K562 (cell line): ENCODE measurements at regions not wholly inside any gene's neighbourhood (a gene's known extent, or its start where the extent isn't known, plus 50 kb on each side); places are given as distances from the start of the nearest gene placed in this dataset.

ENCODE experiments used
- ATAC-seq: fragments of 200-7000 bp; cut with Tn5 transposase; 3 replicates; pipeline ENCODE4 v1.9.1; 2020; ENCODE audit warnings: moderate library complexity
- BruUV-seq: library from RNA; stranded (reverse); fragments of 400-500 nt; replicated peaks from 2 replicates; lab custom pipeline; 2021; lab: Mats Ljungman, UMichigan
- CTCF ChIA-PET: fragments of 300-600 bp; formaldehyde crosslinking; extraction: SDS; loops from one replicate; lab custom pipeline; 2021; ENCODE audit warnings: low intra/inter-chr PET ratio; lab: Yijun Ruan, JAX
- POLR2A ChIA-PET: fragments of 300-600, 350-650 bp; sonication (Branson Sonifier 250); formaldehyde crosslinking; extraction: SDS; loops from one replicate; lab custom pipeline; 2021; ENCODE audit warnings: antibody characterized with exemption, inconsistent platforms; lab: Yijun Ruan, JAX
- DNase-seq, 4 experiments: peaks; one replicate each; pipeline versions ENCODE4 v3.0.0 to v3.0.0-alpha.2; 2011 to 2018; ENCODE audit warnings: low spot score in 3 of 4, mixed read lengths in 3 of 4; ENCODE audit errors: extremely low read depth in 1 of 4
- FAIRE-seq: peaks from 2 replicates; lab custom pipeline; 2011; peaks lifted over from hg19 to GRCh38; lab: Jason Lieb, UNC
- H2AFZ ChIP-seq: 2 replicates; pipeline ENCODE4 v1.6.0; 2011; ENCODE audit warnings: low read depth, low read length, control low read depth, inconsistent platforms
- H3K27ac ChIP-seq: fragments of 200-600 bp; 3 replicates; pipeline ENCODE4 v1.8.0; 2011; ENCODE audit warnings: low read depth, mild to moderate bottlenecking, control low read depth, inconsistent platforms, low read length, moderate library complexity, mixed read lengths; ENCODE audit errors: extremely low read depth
- H3K27me3 ChIP-seq, 2 experiments: fragments of 300-600 bp in 1 of 2; 2 replicates in 1 of 2; 3 replicates in 1 of 2; pipeline versions ENCODE4 v1.6.0 to v1.8.0; 2011; ENCODE audit warnings: inconsistent platforms in 2 of 2, low read length in 2 of 2, mild to moderate bottlenecking in 1 of 2, mixed read lengths in 1 of 2, moderate library complexity in 1 of 2; ENCODE audit not compliant: control insufficient read depth in 2 of 2, insufficient read depth in 2 of 2
- H3K36me3 ChIP-seq: fragments of 300-600 bp; 3 replicates; pipeline ENCODE4 v1.8.0; 2011; ENCODE audit warnings: mild to moderate bottlenecking, low read length, inconsistent platforms; ENCODE audit not compliant: control insufficient read depth, insufficient read depth
- H3K4me1 ChIP-seq, 2 experiments: fragments of 200-600 bp in 1 of 2; replicated peaks in 1 of 2; 2 replicates in 1 of 2; 3 replicates in 1 of 2; pipeline versions ENCODE4 v1.5.1 to v1.8.0; 2011; ENCODE audit warnings: inconsistent platforms in 2 of 2, low read length in 2 of 2, mild to moderate bottlenecking in 1 of 2, mixed read lengths in 1 of 2, moderate library complexity in 1 of 2; ENCODE audit not compliant: control insufficient read depth in 2 of 2, insufficient read depth in 2 of 2
- H3K4me2 ChIP-seq: 2 replicates; pipeline ENCODE4 v1.6.1; 2011; ENCODE audit warnings: low read length, control low read depth, inconsistent platforms, mixed read lengths; ENCODE audit not compliant: insufficient read depth
- H3K4me3 ChIP-seq: fragments of 200-600 bp; sonication (generic), shearing (Covaris generic); 2 replicates; pipeline ENCODE4 v1.5.1; 2016; ENCODE audit warnings: control low read depth, inconsistent platforms
- H3K79me2 ChIP-seq: fragments of 200-600 bp; 3 replicates; pipeline ENCODE4 v1.8.0; 2011; ENCODE audit warnings: low read length, inconsistent platforms; ENCODE audit not compliant: control insufficient read depth, insufficient read depth
- H3K9ac ChIP-seq, 2 experiments: 2 replicates each; pipeline versions ENCODE4 v1.6.0 to v1.6.1; 2011; ENCODE audit warnings: low read depth in 2 of 2, low read length in 2 of 2, control low read depth in 1 of 2, inconsistent platforms in 1 of 2, mild to moderate bottlenecking in 1 of 2, mixed read lengths in 1 of 2; ENCODE audit not compliant: insufficient read depth in 1 of 2
- H3K9me1 ChIP-seq: one replicate; pipeline ENCODE4 v1.6.0; 2011; ENCODE audit warnings: inconsistent platforms, mild to moderate bottlenecking, low read length, moderate library complexity; ENCODE audit not compliant: control insufficient read depth, insufficient read depth
- H3K9me3 ChIP-seq: replicated peaks from 2 replicates; pipeline ENCODE4 v1.5.1; 2011; ENCODE audit warnings: low read depth, low read length, inconsistent platforms; ENCODE audit not compliant: control insufficient read depth, insufficient read depth
- H4K20me1 ChIP-seq: replicated peaks from 2 replicates; pipeline ENCODE4 v1.6.1; 2011; ENCODE audit warnings: low read length, inconsistent platforms, mixed read lengths; ENCODE audit not compliant: control insufficient read depth, insufficient read depth
- ILK ChIP-seq: fragments of 450-650 bp; IDR thresholded peaks from 2 replicates; pipeline ENCODE4 v1.6.1; 2016; ENCODE audit warnings: missing genetic modification characterization, low read depth, mild to moderate bottlenecking, missing compliant biosample characterization, moderate library complexity, borderline replicate concordance
- MEIS2 ChIP-seq: fragments of 450-650 bp; IDR thresholded peaks from 2 replicates; pipeline ENCODE4 v1.6.1; 2014; ENCODE audit warnings: mild to moderate bottlenecking; ENCODE audit not compliant: partially characterized antibody
- NUFIP1 ChIP-seq: fragments of 450-650 bp; IDR thresholded peaks from 2 replicates; pipeline ENCODE4 v1.6.1; 2018; ENCODE audit not compliant: partially characterized antibody
- POLR2B ChIP-seq: fragments of 450-650 bp; IDR thresholded peaks from 2 replicates; pipeline ENCODE4 v1.6.1; 2018; ENCODE audit warnings: low read depth; ENCODE audit not compliant: partially characterized antibody
- RFX1 ChIP-seq: fragments of 450-650 bp; IDR thresholded peaks from 2 replicates; pipeline ENCODE4 v1.6.1; 2016; ENCODE audit warnings: mild to moderate bottlenecking, moderate library complexity
- ZFP1 ChIP-seq: fragments of 450-650 bp; formaldehyde crosslinking; IDR thresholded peaks from 2 replicates; pipeline ENCODE4 v1.4.0; 2020; ENCODE audit warnings: mild to moderate bottlenecking, mixed read lengths
- ZNF431 ChIP-seq: sonication (generic); formaldehyde crosslinking; IDR thresholded peaks from 2 replicates; pipeline ENCODE4 v1.8.0; 2022; ENCODE audit warnings: mild to moderate bottlenecking, missing genetic modification reagents
- WGBS: fragments of 100-300 bp; shearing (Covaris generic); methylation state at CpG from one replicate; pipeline ENCODE4 v1.1.6; 2016; ENCODE audit warnings: low coverage, mixed read lengths; ENCODE audit not compliant: insufficient coverage; ENCODE audit errors: missing lambda C conversion rate; 5-methylcytosine and 5-hydroxymethylcytosine counted together
- in situ Hi-C: fragments of 300-500 bp; cut with MboI; formaldehyde crosslinking; loops from 4 replicates; pipeline ENCODE4 v1.15.0; 2018; ENCODE audit warnings: inconsistent platforms, mixed read lengths
- intact Hi-C: fragments of 100-400 bp; cut with micrococcal nuclease; formaldehyde crosslinking; loops from 2 replicates; pipeline ENCODE4 v1.14.2; 2022

DNA sequence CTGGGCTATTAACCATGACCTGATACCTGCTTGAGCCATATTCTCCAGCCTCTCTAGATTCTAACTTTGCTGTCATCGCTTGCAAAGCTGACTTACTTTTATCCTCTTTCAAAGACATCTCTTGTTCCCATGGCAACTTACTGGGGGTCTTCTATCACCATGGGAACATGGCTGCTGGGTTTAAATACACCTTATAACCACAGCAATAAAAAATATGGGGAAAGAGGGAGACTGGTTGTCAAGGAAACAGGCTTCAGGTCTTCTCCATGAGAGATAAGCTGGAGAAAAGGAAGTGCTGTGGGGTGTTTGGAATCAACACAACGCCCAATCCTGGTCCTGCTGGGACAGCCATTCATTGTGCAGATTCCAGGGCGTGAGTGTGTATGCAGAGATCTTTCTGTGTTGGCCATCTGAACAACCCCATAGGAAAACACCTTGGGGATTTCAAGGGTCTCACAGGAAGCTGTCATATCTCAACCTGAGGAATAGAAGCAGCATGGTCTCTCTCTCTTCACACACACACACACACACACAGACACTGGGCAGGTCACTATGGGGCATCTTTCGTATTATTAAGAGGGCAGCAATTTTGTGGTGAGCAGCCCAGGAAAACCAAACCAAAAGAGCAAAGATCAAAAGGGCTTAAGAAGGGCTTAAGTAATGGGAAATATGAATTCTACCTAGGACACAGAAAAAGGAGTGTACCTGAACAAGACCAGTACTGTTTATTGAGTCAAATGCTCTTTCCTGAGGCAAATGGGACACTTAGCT, 344.7 kb upstream of the NCAM1 start:
- TF ChIP-seq MEIS2 (no peak), RFX1 (peak; percentile 56)
- Histone ChIP-seq H4K20me1 (no peaks in the 10 kb centered on the region), H3K4me2 (no peak overlapping the region), H3K4me1 (no peaks in the 10 kb centered on the region), H3K36me3 (no peaks in the 10 kb centered on the region), H3K9ac (no peak overlapping the region), H3K27ac (no peak overlapping the region), H2AFZ (no peak overlapping the region), H3K79me2 (no peaks in the 10 kb centered on the region), H3K9me1 (no peaks in the 10 kb centered on the region), H3K4me3 (no peak overlapping the region), H3K27me3 (peaks cover 0 to 8% of the 10 kb centered on the region in 2 experiments; a peak in 1 of 5 replicates), H3K9me3 (no peaks in the 10 kb centered on the region)
- no peak for DNase-seq
- 6% methylated on average over 4 of the region's 4 CpGs for WGBS
- no TSS peak for BruUV-seq
- in situ Hi-C loops, result no loop called here
- intact Hi-C loops, result no loop called here
- no peak for ATAC-seq
- FAIRE-seq, result no peak
- ChIA-PET CTCF (no interaction called here), POLR2A (no interaction called here)

DNA sequence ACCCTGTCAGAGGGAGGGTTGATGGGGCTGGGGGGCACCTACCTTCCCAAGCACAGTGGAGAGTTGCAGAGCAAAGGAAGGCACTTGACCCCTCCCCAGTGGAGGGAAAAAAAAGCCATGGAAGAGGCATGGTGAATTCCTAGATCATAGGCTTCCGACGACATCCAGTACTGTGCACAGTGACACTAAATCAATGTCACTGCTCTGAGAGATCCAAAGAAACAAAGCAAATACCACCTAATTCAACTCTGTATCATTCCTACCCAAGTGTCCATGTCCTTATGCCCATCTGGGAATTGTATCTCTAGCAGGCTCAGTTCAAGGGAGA, 344.2 kb upstream of the NCAM1 start:
- in situ Hi-C loops (no loop called here), intact Hi-C loops (no loop called here)
- no peaks in the 10 kb centered on the region for H3K9me1 ChIP-seq
- ChIA-PET POLR2A (interaction anchor here (1.1 kb wide), 1 partner anchor 21 kb away, joined by 4 read pairs; no protein-coding TSS in a partner anchor), CTCF (no interaction called here)
- H3K36me3 ChIP-seq, result no peaks in the 10 kb centered on the region
- H3K9ac ChIP-seq, result no peak overlapping the region
- peaks cover 0 to 8% of the 10 kb centered on the region in 2 experiments; a peak in 1 of 5 replicates for H3K27me3 ChIP-seq
- no peaks in the 10 kb centered on the region for H3K4me1 ChIP-seq
- ATAC-seq, result no peak
- BruUV-seq, result no TSS peak
- 0% methylated on average over 2 of the region's 2 CpGs for WGBS
- FAIRE-seq, result no peak
- H3K27ac ChIP-seq, result no peak overlapping the region
- H3K79me2 ChIP-seq, result no peaks in the 10 kb centered on the region
- H3K9me3 ChIP-seq, result no peaks in the 10 kb centered on the region
- no peaks in the 10 kb centered on the region for H4K20me1 ChIP-seq
- no peak for DNase-seq
- no peak overlapping the region for H3K4me3 ChIP-seq
- H2AFZ ChIP-seq, result no peak overlapping the region
- H3K4me2 ChIP-seq, result no peak overlapping the region
- TF ChIP-seq ZFP1 (CRISPR knock-in tag) (no peak), ZNF431 (CRISPR knock-in tag) (no peak), ILK (tag) (no peak), NUFIP1 (no peak), POLR2B (no peak)
